Astrocyte (in vitro differentiated cells and primary cell): ENCODE measurements at regions not wholly inside any gene's neighbourhood (a gene's known extent, or its start where the extent isn't known, plus 50 kb on each side); places are given as distances from the start of the nearest gene placed in this dataset.

Experiments used
- EZH2 ChIP-seq: IDR thresholded peaks from 2 replicates; pipeline ENCODE4 v1.6.1; 2012; ENCODE audit warnings: mild to moderate bottlenecking, low read length, inconsistent platforms; ENCODE audit not compliant: insufficient read depth
- TF ChIP-seq, protein P1 (sequence below): IDR thresholded peaks from 2 replicates; pipeline ENCODE4 v1.5.1; 2011; ENCODE audit warnings: low read depth, mild to moderate bottlenecking, inconsistent platforms, low read length, moderate library complexity; ENCODE audit not compliant: insufficient read depth

DNA sequence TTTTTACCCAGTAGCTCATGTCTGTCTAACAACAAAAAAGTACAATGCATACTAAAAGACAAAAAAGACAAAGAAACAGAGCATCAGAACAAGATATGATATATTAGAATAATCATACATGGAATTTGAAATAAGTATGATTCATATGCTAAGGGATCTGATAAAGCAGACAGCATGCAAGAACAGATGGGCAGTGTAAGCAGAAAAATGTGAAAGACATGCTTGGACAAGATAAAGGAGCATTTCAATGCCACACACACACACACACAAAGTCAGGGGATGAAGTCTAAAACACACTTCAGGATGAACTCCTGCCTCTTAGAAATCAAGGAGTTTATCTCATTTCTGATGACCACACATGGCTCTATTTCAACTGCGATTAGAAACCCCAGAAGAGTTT lies 649.6 kb upstream of the NDST4 start:
- TF ChIP-seq, protein P1, sequence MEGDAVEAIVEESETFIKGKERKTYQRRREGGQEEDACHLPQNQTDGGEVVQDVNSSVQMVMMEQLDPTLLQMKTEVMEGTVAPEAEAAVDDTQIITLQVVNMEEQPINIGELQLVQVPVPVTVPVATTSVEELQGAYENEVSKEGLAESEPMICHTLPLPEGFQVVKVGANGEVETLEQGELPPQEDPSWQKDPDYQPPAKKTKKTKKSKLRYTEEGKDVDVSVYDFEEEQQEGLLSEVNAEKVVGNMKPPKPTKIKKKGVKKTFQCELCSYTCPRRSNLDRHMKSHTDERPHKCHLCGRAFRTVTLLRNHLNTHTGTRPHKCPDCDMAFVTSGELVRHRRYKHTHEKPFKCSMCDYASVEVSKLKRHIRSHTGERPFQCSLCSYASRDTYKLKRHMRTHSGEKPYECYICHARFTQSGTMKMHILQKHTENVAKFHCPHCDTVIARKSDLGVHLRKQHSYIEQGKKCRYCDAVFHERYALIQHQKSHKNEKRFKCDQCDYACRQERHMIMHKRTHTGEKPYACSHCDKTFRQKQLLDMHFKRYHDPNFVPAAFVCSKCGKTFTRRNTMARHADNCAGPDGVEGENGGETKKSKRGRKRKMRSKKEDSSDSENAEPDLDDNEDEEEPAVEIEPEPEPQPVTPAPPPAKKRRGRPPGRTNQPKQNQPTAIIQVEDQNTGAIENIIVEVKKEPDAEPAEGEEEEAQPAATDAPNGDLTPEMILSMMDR = no peak
- TF ChIP-seq EZH2 = no peak
